ENCODE measurements at regions not wholly inside any gene's neighbourhood (a gene's known extent, or its start where the extent isn't known, plus 50 kb on each side); places are given as distances from the start of the nearest gene placed in this dataset.

DNA sequence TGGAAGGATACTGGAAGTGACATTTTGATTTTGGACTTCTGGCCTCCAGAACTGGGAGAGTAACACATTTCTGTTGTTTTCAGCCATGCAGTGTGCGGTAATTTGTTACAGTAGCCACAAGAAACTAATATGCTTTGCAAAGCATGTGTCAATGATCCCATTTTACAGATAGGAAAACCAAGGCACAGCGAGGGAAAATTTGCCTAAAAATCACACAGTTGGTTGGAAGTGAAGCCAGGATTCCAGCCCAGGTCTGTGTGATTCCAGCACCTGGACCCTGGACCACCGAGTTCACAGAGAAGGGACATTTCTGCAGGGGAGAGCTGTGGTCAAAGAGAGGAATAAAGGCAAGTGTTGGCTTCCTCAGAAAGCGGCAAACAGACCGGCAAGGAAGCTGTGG, 106.7 kb upstream of the MED13L start:
- POLR2A ChIA-PET, result no interaction called here
- TF ChIP-seq ZNF211 (tag by site-specific recombination; IDR thresholded peaks at IDR 0.05; ENCODE audit: low read depth) (no peak), ZNF747 (tag by site-specific recombination; IDR thresholded peaks at IDR 0.05) (no peak), ZNF155 (tag by site-specific recombination; IDR thresholded peaks at IDR 0.05) (no peak), ZNF561 (tag by site-specific recombination; IDR thresholded peaks at IDR 0.05; ENCODE audit: borderline replicate concordance) (no peak), ZIC2 (tag by site-specific recombination; IDR thresholded peaks at IDR 0.05) (no peak), ZNF670 (tag by site-specific recombination; IDR thresholded peaks at IDR 0.05; ENCODE audit: low read depth) (no peak), ZNF544 (tag by site-specific recombination; IDR thresholded peaks at IDR 0.05) (no peak), ZNF776 (tag by site-specific recombination; IDR thresholded peaks at IDR 0.05; ENCODE audit: borderline replicate concordance) (no peak), ZNF843 (tag by site-specific recombination; IDR thresholded peaks at IDR 0.05) (no peak), BCL11B (tag by site-specific recombination; IDR thresholded peaks at IDR 0.05; ENCODE audit: low read depth) (no peak)
- TF ChIP-seq, protein P1, sequence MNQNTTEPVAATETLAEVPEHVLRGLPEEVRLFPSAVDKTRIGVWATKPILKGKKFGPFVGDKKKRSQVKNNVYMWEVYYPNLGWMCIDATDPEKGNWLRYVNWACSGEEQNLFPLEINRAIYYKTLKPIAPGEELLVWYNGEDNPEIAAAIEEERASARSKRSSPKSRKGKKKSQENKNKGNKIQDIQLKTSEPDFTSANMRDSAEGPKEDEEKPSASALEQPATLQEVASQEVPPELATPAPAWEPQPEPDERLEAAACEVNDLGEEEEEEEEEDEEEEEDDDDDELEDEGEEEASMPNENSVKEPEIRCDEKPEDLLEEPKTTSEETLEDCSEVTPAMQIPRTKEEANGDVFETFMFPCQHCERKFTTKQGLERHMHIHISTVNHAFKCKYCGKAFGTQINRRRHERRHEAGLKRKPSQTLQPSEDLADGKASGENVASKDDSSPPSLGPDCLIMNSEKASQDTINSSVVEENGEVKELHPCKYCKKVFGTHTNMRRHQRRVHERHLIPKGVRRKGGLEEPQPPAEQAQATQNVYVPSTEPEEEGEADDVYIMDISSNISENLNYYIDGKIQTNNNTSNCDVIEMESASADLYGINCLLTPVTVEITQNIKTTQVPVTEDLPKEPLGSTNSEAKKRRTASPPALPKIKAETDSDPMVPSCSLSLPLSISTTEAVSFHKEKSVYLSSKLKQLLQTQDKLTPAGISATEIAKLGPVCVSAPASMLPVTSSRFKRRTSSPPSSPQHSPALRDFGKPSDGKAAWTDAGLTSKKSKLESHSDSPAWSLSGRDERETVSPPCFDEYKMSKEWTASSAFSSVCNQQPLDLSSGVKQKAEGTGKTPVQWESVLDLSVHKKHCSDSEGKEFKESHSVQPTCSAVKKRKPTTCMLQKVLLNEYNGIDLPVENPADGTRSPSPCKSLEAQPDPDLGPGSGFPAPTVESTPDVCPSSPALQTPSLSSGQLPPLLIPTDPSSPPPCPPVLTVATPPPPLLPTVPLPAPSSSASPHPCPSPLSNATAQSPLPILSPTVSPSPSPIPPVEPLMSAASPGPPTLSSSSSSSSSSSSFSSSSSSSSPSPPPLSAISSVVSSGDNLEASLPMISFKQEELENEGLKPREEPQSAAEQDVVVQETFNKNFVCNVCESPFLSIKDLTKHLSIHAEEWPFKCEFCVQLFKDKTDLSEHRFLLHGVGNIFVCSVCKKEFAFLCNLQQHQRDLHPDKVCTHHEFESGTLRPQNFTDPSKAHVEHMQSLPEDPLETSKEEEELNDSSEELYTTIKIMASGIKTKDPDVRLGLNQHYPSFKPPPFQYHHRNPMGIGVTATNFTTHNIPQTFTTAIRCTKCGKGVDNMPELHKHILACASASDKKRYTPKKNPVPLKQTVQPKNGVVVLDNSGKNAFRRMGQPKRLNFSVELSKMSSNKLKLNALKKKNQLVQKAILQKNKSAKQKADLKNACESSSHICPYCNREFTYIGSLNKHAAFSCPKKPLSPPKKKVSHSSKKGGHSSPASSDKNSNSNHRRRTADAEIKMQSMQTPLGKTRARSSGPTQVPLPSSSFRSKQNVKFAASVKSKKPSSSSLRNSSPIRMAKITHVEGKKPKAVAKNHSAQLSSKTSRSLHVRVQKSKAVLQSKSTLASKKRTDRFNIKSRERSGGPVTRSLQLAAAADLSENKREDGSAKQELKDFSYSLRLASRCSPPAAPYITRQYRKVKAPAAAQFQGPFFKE (tag by site-specific recombination; IDR thresholded peaks at IDR 0.05; ENCODE audit: borderline replicate concordance), result no peak
- TF ChIP-seq, protein P2, sequence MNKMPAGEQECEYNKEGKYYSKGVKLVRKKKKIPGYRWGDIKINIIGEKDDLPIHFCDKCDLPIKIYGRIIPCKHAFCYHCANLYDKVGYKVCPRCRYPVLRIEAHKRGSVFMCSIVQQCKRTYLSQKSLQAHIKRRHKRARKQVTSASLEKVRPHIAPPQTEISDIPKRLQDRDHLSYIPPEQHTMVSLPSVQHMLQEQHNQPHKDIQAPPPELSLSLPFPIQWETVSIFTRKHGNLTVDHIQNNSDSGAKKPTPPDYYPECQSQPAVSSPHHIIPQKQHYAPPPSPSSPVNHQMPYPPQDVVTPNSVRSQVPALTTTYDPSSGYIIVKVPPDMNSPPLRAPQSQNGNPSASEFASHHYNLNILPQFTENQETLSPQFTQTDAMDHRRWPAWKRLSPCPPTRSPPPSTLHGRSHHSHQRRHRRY (tag by site-specific recombination; IDR thresholded peaks at IDR 0.05), result no peak
- Histone ChIP-seq H3K4me1 (ENCODE audit: control insufficient read depth, insufficient read depth, low read length) (no peaks in the 10 kb centered on the region), H3K9me3 (ENCODE audit: control insufficient read depth, insufficient read depth, low read depth, low read length) (no peaks in the 10 kb centered on the region), H3K36me3 (ENCODE audit: control insufficient read depth in 2 of 2, insufficient read depth in 1 of 2, low read length in 2 of 2) (no peaks in the 10 kb centered on the region), H3K4me3 (ENCODE audit: low read depth, low read length) (no peak overlapping the region), H3K27ac (ENCODE audit: extremely low read depth, low read depth, low read length) (no peak overlapping the region)
- CTCF ChIA-PET, result interaction anchor here (0.6 kb wide), 1 partner anchor 41 kb away, joined by 3 read pairs; no protein-coding TSS in a partner anchor

DNA sequence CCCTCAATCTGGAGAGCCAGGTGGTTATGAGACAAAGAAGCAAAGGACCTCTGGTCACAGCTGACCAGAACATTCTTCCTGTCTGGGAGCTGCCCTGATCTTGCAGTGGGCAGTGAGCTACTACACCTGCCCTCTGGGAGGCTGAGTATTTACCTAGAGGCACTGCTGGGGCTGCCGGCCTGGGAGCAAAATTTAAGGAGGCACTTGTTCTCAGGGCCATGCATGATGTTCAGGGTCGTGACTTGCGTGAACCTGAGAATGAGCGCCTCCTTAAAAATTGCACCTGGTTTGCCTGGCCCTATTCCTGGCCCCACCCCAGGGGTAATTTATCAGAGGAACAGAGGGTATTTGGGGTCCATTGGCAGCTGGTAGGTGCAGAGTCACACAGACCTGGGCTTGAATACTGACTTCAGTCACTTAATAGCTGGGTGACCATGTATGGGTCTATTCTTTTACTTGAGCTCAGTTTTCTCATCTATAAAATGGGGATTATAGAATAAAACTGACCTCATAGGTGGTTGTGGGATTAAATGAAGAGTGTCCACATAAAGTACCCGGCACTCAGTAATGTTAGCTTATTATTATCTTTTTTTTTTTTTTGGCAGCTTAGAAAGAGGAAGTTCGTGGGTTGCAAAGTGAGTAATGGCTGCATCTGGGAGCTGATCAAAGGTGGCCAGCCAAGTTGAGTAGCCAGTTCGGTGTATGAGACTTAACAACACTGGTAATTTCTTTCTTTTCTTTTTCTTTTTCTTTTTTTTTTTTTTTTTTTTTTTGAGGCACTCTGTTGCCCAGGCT, 107.4 kb upstream of the MED13L start:
- no peak for TF ChIP-seq ZNF658 (tag by site-specific recombination; IDR thresholded peaks at IDR 0.05)
- no peak for TF ChIP-seq ZNF843 (tag by site-specific recombination; IDR thresholded peaks at IDR 0.05)
- TF ChIP-seq ZNF768 (tag by site-specific recombination; IDR thresholded peaks at IDR 0.05), result no peak
- no peak for TF ChIP-seq GLI2 (tag by site-specific recombination; IDR thresholded peaks at IDR 0.05; ENCODE audit: borderline replicate concordance, low read depth)
- TF ChIP-seq, protein P3, sequence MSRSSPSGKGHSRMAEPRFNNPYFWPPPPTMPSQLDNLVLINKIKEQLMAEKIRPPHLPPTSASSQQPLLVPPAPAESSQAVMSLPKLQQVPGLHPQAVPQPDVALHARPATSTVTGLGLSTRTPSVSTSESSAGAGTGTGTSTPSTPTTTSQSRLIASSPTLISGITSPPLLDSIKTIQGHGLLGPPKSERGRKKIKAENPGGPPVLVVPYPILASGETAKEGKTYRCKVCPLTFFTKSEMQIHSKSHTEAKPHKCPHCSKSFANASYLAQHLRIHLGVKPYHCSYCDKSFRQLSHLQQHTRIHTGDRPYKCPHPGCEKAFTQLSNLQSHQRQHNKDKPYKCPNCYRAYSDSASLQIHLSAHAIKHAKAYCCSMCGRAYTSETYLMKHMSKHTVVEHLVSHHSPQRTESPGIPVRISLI (tag by site-specific recombination; IDR thresholded peaks at IDR 0.05), result 0 out of 2 replicates have a peak, but pooled peaks have one; percentile 31
- Histone ChIP-seq H3K4me1 (ENCODE audit: control insufficient read depth, insufficient read depth, low read length) (no peaks in the 10 kb centered on the region), H3K36me3 (ENCODE audit: control insufficient read depth in 2 of 2, insufficient read depth in 1 of 2, low read length in 2 of 2) (no peaks in the 10 kb centered on the region), H3K9me3 (ENCODE audit: control insufficient read depth, insufficient read depth, low read depth, low read length) (no peaks in the 10 kb centered on the region), H3K27ac (ENCODE audit: extremely low read depth, low read depth, low read length) (no peak overlapping the region), H3K4me3 (ENCODE audit: low read depth, low read length) (no peak overlapping the region)
- POLR2A ChIA-PET, result interaction anchor here (0.6 to 1.2 kb wide), 4 partner anchors 10 to 305 kb away, joined by 3 to 5 read pairs (median 3); no protein-coding TSS in a partner anchor
- CTCF ChIA-PET, result interaction anchor here (0.6 to 1.1 kb wide), 3 partner anchors 12 to 146 kb away, joined by 3 to 5 read pairs (median 3); no protein-coding TSS in a partner anchor
